ENCODE measurements at regions not wholly inside any gene's neighbourhood (a gene's known extent, or its start where the extent isn't known, plus 50 kb on each side); places are given as distances from the start of the nearest gene placed in this dataset.

DNA sequence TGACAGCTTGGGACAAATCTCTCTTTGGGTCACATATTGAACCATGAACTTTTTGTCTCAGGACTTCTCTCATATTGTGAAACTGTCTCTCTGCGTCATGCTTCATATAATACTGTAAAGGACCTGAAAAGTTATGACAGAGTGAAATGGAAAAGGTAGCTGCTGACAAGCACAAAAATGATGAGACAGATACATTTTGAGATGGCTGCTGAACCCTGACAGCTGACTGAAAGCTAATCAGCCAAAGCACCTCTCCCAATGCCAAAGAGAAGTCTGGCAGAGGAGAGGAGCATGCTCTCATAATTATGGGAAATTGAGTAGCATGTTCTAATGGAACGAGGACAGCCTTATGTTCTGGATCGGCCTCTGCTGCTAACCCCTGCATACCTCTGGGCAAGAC, 873.4 kb upstream of the ADGRL3 start:
- TF ChIP-seq POLR2A (IDR thresholded peaks at IDR 0.05) = no peak
- TF ChIP-seq, protein P1, sequence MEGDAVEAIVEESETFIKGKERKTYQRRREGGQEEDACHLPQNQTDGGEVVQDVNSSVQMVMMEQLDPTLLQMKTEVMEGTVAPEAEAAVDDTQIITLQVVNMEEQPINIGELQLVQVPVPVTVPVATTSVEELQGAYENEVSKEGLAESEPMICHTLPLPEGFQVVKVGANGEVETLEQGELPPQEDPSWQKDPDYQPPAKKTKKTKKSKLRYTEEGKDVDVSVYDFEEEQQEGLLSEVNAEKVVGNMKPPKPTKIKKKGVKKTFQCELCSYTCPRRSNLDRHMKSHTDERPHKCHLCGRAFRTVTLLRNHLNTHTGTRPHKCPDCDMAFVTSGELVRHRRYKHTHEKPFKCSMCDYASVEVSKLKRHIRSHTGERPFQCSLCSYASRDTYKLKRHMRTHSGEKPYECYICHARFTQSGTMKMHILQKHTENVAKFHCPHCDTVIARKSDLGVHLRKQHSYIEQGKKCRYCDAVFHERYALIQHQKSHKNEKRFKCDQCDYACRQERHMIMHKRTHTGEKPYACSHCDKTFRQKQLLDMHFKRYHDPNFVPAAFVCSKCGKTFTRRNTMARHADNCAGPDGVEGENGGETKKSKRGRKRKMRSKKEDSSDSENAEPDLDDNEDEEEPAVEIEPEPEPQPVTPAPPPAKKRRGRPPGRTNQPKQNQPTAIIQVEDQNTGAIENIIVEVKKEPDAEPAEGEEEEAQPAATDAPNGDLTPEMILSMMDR (IDR thresholded peaks at IDR 0.05) = no peak

Data from testis (tissue), 2 donors.